Neuronal stem cell (in vitro differentiated cells): ENCODE measurements at regions not wholly inside any gene's neighbourhood (a gene's known extent, or its start where the extent isn't known, plus 50 kb on each side); places are given as distances from the start of the nearest gene placed in this dataset.

Source experiments
- DNase-seq: peaks from one replicate; pipeline ENCODE4 v3.0.0-alpha.2; 2013; ENCODE audit warnings: low spot score
- H2AFZ ChIP-seq: one replicate; pipeline ENCODE4 v1.6.1; 2013; ENCODE audit warnings: mild to moderate bottlenecking, low read length, inconsistent platforms
- H2AK5ac ChIP-seq: 2 replicates; pipeline ENCODE4 v1.6.1; 2013; ENCODE audit warnings: low read depth, mild to moderate bottlenecking, inconsistent platforms, low read length, moderate library complexity, mixed read lengths
- H2BK120ac ChIP-seq: 2 replicates; pipeline ENCODE4 v1.6.1; 2013; ENCODE audit warnings: low read depth, mild to moderate bottlenecking, inconsistent platforms, low read length, moderate library complexity, mixed read lengths
- H2BK12ac ChIP-seq: one replicate; pipeline ENCODE4 v1.6.1; 2013; ENCODE audit warnings: low read length, inconsistent platforms
- H2BK15ac ChIP-seq: 2 replicates; pipeline ENCODE4 v1.6.1; 2013; ENCODE audit warnings: mild to moderate bottlenecking, low read length, inconsistent platforms, mixed read lengths
- H2BK5ac ChIP-seq: one replicate; pipeline ENCODE4 v1.6.1; 2013; ENCODE audit warnings: inconsistent platforms, mild to moderate bottlenecking, low read length, moderate library complexity
- H3K14ac ChIP-seq: one replicate; pipeline ENCODE4 v1.6.1; 2013; ENCODE audit warnings: low read length, inconsistent platforms
- H3K18ac ChIP-seq: 2 replicates; pipeline ENCODE4 v1.6.1; 2013; ENCODE audit warnings: low read length, inconsistent platforms
- H3K23ac ChIP-seq: 2 replicates; pipeline ENCODE4 v1.6.1; 2013; ENCODE audit warnings: low read depth, mild to moderate bottlenecking, mixed read lengths, low read length, inconsistent platforms; ENCODE audit not compliant: poor library complexity
- H3K27ac ChIP-seq: replicated peaks from 3 replicates; pipeline ENCODE4 v1.5.1; 2013; ENCODE audit warnings: low read length, inconsistent platforms
- H3K27me3 ChIP-seq, 3 experiments: 2 replicates each; pipeline ENCODE4 v1.6.1; 2013; ENCODE audit warnings: low read length in 3 of 3, mild to moderate bottlenecking in 2 of 3, inconsistent platforms in 1 of 3, low read depth in 1 of 3, mixed read lengths in 1 of 3, moderate library complexity in 1 of 3; ENCODE audit not compliant: control insufficient read depth in 3 of 3, insufficient read depth in 3 of 3
- H3K36me3 ChIP-seq, 2 donors: replicated peaks in 1 of 2; 2 replicates each; pipeline ENCODE4 v1.6.1; 2013; ENCODE audit warnings: low read length in 2 of 2; ENCODE audit not compliant: control insufficient read depth in 2 of 2, insufficient read depth in 2 of 2
- H3K4ac ChIP-seq: 2 replicates; pipeline ENCODE4 v1.6.1; 2013; ENCODE audit warnings: inconsistent platforms, mild to moderate bottlenecking, low read length, moderate library complexity
- H3K4me1 ChIP-seq, 2 donors: 1 replicate in 1 of 2; 2 replicates in 1 of 2; pipeline ENCODE4 v1.6.1; 2013; ENCODE audit warnings: low read length in 2 of 2, low read depth in 1 of 2; ENCODE audit not compliant: control insufficient read depth in 2 of 2, insufficient read depth in 1 of 2
- H3K4me2 ChIP-seq: one replicate; pipeline ENCODE4 v1.6.1; 2013; ENCODE audit warnings: mild to moderate bottlenecking, low read length, inconsistent platforms; ENCODE audit not compliant: insufficient read depth, poor library complexity, severe bottlenecking
- H3K4me3 ChIP-seq, 2 donors: 2 replicates each; pipeline ENCODE4 v1.5.1; 2013; ENCODE audit warnings: low read length in 2 of 2, mild to moderate bottlenecking in 2 of 2, inconsistent platforms in 1 of 2, moderate library complexity in 1 of 2
- H3K79me1 ChIP-seq: one replicate; pipeline ENCODE4 v1.6.1; 2013; ENCODE audit warnings: low read depth, mild to moderate bottlenecking, inconsistent platforms, low read length, moderate library complexity
- H3K9ac ChIP-seq: one replicate; pipeline ENCODE4 v1.6.1; 2013; ENCODE audit warnings: mild to moderate bottlenecking, low read depth, low read length, inconsistent platforms; ENCODE audit not compliant: poor library complexity
- H3K9me3 ChIP-seq, 2 donors: replicated peaks in 1 of 2; 2 replicates each; pipeline versions ENCODE3 to v1.6.1; 2013; ENCODE audit warnings: low read length in 2 of 2, mild to moderate bottlenecking in 2 of 2, inconsistent platforms in 1 of 2, low read depth in 1 of 2, mixed read lengths in 1 of 2, moderate library complexity in 1 of 2; ENCODE audit not compliant: control insufficient read depth in 2 of 2, insufficient read depth in 1 of 2
- H4K8ac ChIP-seq: one replicate; pipeline ENCODE4 v1.6.1; 2013; ENCODE audit warnings: low read depth, mild to moderate bottlenecking, inconsistent platforms, low read length, moderate library complexity
- H4K91ac ChIP-seq: one replicate; pipeline ENCODE4 v1.6.1; 2013; ENCODE audit warnings: low read length, low read depth, mild to moderate bottlenecking, inconsistent platforms; ENCODE audit not compliant: poor library complexity
- WGBS, 2 donors: extraction: QIAGEN DNeasy Blood & Tissue Kit; methylation state at CpG; one replicate each; pipeline ENCODE4 v1.1.7; 2013; ENCODE audit warnings: missing lambda C conversion rate in 2 of 2, mixed read lengths in 1 of 2; ENCODE audit not compliant: insufficient read length in 2 of 2, insufficient replicate concordance in 1 of 2; ENCODE audit errors: extremely low coverage in 2 of 2; 5-methylcytosine and 5-hydroxymethylcytosine counted together

DNA sequence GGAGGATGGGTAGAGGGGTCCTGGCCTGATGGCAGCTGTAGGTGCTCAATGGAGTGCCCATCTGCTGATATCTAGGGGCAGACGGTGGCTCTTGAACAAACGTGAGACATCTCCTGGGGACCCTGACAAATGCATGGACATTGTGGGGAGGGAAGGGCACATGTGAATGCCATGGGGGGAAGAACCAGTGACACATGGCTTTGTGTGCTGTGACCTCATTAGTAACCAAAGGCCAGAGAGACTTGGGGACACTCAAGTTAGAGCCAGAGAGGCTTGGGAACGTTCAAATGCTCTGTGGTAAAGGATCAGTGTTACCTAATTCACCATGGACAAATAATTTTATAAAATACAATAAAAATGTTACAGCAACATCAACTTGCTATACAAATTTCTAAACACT lies 151.8 kb downstream of the ESM1 start:
- Histone ChIP-seq H4K91ac (no peak overlapping the region), H3K9me3 (no peaks in the 10 kb centered on the region), H4K8ac (no peak overlapping the region), H3K18ac (peak overlapping the region; percentile 62), H3K23ac (no peak overlapping the region), H2BK5ac (no peak overlapping the region), H2AK5ac (no peak overlapping the region), H3K36me3 (no peaks in the 10 kb centered on the region), H3K4me1 (peaks cover 2 to 9% of the 10 kb centered on the region in 2 donors), H2BK12ac (no peak overlapping the region), H3K27me3 (no peaks in the 10 kb centered on the region), H3K14ac (no peak overlapping the region), H3K4me2 (no peak overlapping the region), H3K4ac (no peak overlapping the region), H2BK120ac (no peak overlapping the region), H2BK15ac (no peak overlapping the region), H3K9ac (no peak overlapping the region), H3K79me1 (no peaks in the 10 kb centered on the region), H3K4me3 (no peak overlapping the region), H2AFZ (peak overlapping the region; percentile 83), H3K27ac (no peak overlapping the region)
- no CpG with 5 or more reads among the region's 3 CpGs for WGBS, 2 donors
- DNase-seq = no peak

- DNase-seq = no peak
- no peak overlapping the region for H2BK15ac ChIP-seq
- no peak overlapping the region for H3K23ac ChIP-seq
These were observed 152.5 kb downstream of the ESM1 start for GRCh38 chr5:54832858-54833257.

DNA sequence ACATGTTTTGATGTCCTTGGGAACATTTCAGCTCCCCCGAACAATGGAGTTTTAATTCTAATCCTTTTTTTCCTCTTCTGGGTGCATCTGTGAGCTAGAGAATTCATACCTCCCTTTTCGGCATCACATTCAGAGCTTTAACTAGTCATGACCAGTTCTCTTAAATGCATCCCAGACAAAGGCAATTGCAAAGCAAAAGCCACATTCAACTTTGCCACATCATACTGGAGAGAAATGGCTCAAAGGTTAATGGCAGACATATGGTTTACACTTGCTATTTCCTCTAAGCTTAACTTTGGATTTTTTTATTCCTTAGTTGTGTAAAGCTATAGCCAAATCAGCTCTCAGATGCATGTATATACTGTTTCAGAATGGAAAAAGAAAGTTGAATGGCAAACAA lies 153.3 kb downstream of the ESM1 start:
- Histone ChIP-seq H2AFZ (peak overlapping the region; percentile 66), H3K18ac (no peak overlapping the region), H2AK5ac (no peak overlapping the region), H3K9me3 (peaks cover 0 to 2% of the 10 kb centered on the region in 2 donors), H2BK120ac (no peak overlapping the region), H4K8ac (no peak overlapping the region), H2BK5ac (no peak overlapping the region), H3K36me3 (no peaks in the 10 kb centered on the region), H3K14ac (no peak overlapping the region), H3K23ac (no peak overlapping the region), H2BK15ac (no peak overlapping the region), H3K27me3 (no peaks in the 10 kb centered on the region), H3K79me1 (no peaks in the 10 kb centered on the region), H3K4ac (no peak overlapping the region), H2BK12ac (no peak overlapping the region), H4K91ac (no peak overlapping the region), H3K4me2 (no peak overlapping the region), H3K27ac (no peak overlapping the region), H3K4me1 (peaks cover 2 to 9% of the 10 kb centered on the region in 2 donors), H3K9ac (no peak overlapping the region), H3K4me3 (no peak overlapping the region)
- no CpG with 5 or more reads among the region's 2 CpGs for WGBS, 2 donors
- no peak for DNase-seq

More at GRCh38 chr5:54832858-54833257, 152.5 kb downstream of the ESM1 start:
- Histone ChIP-seq H3K9ac (no peak overlapping the region), H3K27ac (no peak overlapping the region), H2AFZ (peak overlapping the region; percentile 83), H3K27me3 (no peaks in the 10 kb centered on the region), H2BK5ac (no peak overlapping the region), H3K36me3 (no peaks in the 10 kb centered on the region), H3K4me1 (peaks cover 2 to 9% of the 10 kb centered on the region in 2 donors), H2BK12ac (no peak overlapping the region), H3K14ac (no peak overlapping the region), H3K9me3 (no peaks in the 10 kb centered on the region), H3K4me2 (no peak overlapping the region), H2AK5ac (no peak overlapping the region), H3K4me3 (no peak overlapping the region), H3K18ac (no peak overlapping the region), H4K91ac (no peak overlapping the region), H4K8ac (no peak overlapping the region), H3K4ac (no peak overlapping the region), H3K79me1 (no peaks in the 10 kb centered on the region), H2BK120ac (no peak overlapping the region)
- WGBS, 2 donors = no CpG with 5 or more reads among the region's 5 CpGs

GRCh38 chr5:54831233-54831632 lies 154.2 kb downstream of the ESM1 start:
- Histone ChIP-seq H3K18ac (no peak overlapping the region), H3K27me3 (no peaks in the 10 kb centered on the region), H3K9me3 (peaks cover 0 to 2% of the 10 kb centered on the region in 2 donors), H2BK5ac (no peak overlapping the region), H3K79me1 (no peaks in the 10 kb centered on the region), H4K91ac (no peak overlapping the region), H3K4me1 (peaks cover 2 to 15% of the 10 kb centered on the region in 2 donors), H3K23ac (no peak overlapping the region), H2AFZ (peak overlapping the region; percentile 63), H3K4me2 (no peak overlapping the region), H3K9ac (no peak overlapping the region), H3K4me3 (no peak overlapping the region), H3K4ac (no peak overlapping the region), H3K27ac (no peak overlapping the region), H3K14ac (no peak overlapping the region), H2AK5ac (no peak overlapping the region), H2BK120ac (no peak overlapping the region), H4K8ac (no peak overlapping the region), H3K36me3 (no peaks in the 10 kb centered on the region), H2BK15ac (no peak overlapping the region), H2BK12ac (no peak overlapping the region)
- no CpG with 5 or more reads among the region's 4 CpGs for WGBS, 2 donors
- no peak for DNase-seq
